HCT116 (cell line): ENCODE measurements at regions not wholly inside any gene's neighbourhood (a gene's known extent, or its start where the extent isn't known, plus 50 kb on each side); places are given as distances from the start of the nearest gene placed in this dataset.

Experiments used
- EZH2 ChIP-seq: fragments of 200-600 bp; sonication (generic); IDR thresholded peaks from 2 replicates; pipeline ENCODE4 v1.6.1; 2017; ENCODE audit warnings: antibody characterized with exemption, mixed run types
- EZH2phosphoT487 ChIP-seq: fragments of 200-600 bp; IDR thresholded peaks from 2 replicates; pipeline ENCODE4 v1.6.1; 2018; ENCODE audit warnings: antibody characterized with exemption, borderline replicate concordance
- FOSL1 ChIP-seq: IDR thresholded peaks from 2 replicates; pipeline ENCODE4 v1.6.1; 2012; ENCODE audit warnings: low read depth
- POLR2A ChIP-seq: IDR thresholded peaks from 2 replicates; pipeline ENCODE4 v1.7.0; 2011; ENCODE audit warnings: borderline replicate concordance; ENCODE audit not compliant: insufficient read depth, insufficient read length; ENCODE audit errors: extremely low read depth
- POLR2AphosphoS5 ChIP-seq: IDR thresholded peaks from 2 replicates; pipeline ENCODE4 v1.6.1; 2011; ENCODE audit warnings: mild to moderate bottlenecking, low read depth, low read length, moderate library complexity
- SRF ChIP-seq: IDR thresholded peaks from 2 replicates; pipeline ENCODE4 v1.6.1; 2012; ENCODE audit warnings: low read depth
- ZFX ChIP-seq: fragments of 450-650 bp; IDR thresholded peaks from 2 replicates; pipeline ENCODE4 v1.6.1; 2017
- TF ChIP-seq, protein P1 (sequence below), 3 experiments: fragments of 200-600 bp in 1 of 3; sonication (generic) in 1 of 3; IDR thresholded peaks in 2 of 3; conservative IDR thresholded peaks in 1 of 3; 2 replicates each; pipeline ENCODE4 v1.5.1; 2012 to 2017; ENCODE audit warnings: low read depth in 2 of 3, low read length in 2 of 3, antibody characterized with exemption in 1 of 3, borderline replicate concordance in 1 of 3, control low read depth in 1 of 3, mild to moderate bottlenecking in 1 of 3, mixed read lengths in 1 of 3, mixed run types in 1 of 3, moderate library complexity in 1 of 3; ENCODE audit not compliant: insufficient read depth in 1 of 3

DNA sequence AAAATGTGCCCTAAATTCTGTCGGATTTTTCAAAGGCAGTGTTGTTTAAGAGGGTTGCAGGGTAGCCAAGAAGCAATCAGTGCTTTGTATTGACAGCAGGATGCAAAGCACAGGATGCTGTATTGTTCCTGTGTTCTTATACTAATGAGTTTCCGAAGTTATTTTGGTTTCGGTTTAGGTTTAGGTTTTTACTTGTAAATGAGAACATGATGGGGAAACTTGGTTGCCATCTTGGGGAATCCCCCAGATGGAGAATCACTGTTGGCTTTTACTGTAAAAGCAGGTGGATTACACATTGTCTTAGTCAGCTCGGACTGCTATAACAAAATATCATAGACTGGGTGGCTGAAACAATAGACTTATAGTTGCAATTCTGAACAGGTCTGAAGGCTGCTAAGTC is 72.1 kb downstream of the INHBA start:
- TF ChIP-seq EZH2: no peak
- TF ChIP-seq POLR2A: no peak
- TF ChIP-seq, protein P1, sequence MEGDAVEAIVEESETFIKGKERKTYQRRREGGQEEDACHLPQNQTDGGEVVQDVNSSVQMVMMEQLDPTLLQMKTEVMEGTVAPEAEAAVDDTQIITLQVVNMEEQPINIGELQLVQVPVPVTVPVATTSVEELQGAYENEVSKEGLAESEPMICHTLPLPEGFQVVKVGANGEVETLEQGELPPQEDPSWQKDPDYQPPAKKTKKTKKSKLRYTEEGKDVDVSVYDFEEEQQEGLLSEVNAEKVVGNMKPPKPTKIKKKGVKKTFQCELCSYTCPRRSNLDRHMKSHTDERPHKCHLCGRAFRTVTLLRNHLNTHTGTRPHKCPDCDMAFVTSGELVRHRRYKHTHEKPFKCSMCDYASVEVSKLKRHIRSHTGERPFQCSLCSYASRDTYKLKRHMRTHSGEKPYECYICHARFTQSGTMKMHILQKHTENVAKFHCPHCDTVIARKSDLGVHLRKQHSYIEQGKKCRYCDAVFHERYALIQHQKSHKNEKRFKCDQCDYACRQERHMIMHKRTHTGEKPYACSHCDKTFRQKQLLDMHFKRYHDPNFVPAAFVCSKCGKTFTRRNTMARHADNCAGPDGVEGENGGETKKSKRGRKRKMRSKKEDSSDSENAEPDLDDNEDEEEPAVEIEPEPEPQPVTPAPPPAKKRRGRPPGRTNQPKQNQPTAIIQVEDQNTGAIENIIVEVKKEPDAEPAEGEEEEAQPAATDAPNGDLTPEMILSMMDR (IDR thresholded peaks at IDR 0.05 in 2 of 3, conservative IDR thresholded peaks at IDR 0.05 in 1 of 3; ENCODE audit: borderline replicate concordance in 1 of 3, insufficient read depth in 1 of 3, low read depth in 2 of 3, low read length in 2 of 3): no peak
- TF ChIP-seq POLR2AphosphoS5: no peak
- no peak for TF ChIP-seq ZFX
- no peak for TF ChIP-seq FOSL1
- TF ChIP-seq SRF: no peak
- TF ChIP-seq EZH2phosphoT487: no peak
